ENCODE measurements at regions not wholly inside any gene's neighbourhood (a gene's known extent, or its start where the extent isn't known, plus 50 kb on each side); places are given as distances from the start of the nearest gene placed in this dataset.

GRCh38 chr4:10171055-10171454 is 54.5 kb upstream of the WDR1 start:
- TF ChIP-seq, protein P1, sequence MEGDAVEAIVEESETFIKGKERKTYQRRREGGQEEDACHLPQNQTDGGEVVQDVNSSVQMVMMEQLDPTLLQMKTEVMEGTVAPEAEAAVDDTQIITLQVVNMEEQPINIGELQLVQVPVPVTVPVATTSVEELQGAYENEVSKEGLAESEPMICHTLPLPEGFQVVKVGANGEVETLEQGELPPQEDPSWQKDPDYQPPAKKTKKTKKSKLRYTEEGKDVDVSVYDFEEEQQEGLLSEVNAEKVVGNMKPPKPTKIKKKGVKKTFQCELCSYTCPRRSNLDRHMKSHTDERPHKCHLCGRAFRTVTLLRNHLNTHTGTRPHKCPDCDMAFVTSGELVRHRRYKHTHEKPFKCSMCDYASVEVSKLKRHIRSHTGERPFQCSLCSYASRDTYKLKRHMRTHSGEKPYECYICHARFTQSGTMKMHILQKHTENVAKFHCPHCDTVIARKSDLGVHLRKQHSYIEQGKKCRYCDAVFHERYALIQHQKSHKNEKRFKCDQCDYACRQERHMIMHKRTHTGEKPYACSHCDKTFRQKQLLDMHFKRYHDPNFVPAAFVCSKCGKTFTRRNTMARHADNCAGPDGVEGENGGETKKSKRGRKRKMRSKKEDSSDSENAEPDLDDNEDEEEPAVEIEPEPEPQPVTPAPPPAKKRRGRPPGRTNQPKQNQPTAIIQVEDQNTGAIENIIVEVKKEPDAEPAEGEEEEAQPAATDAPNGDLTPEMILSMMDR (IDR thresholded peaks at IDR 0.05; ENCODE audit: low read depth, low read length, missing control alignments): no peak
- DNase-seq (ENCODE audit: low read depth): no peak
- H3K4me3 ChIP-seq (ENCODE audit: low read depth, low read length): no peak overlapping the region

GRCh38 chr4:10169839-10170387 is 53.3 kb upstream of the WDR1 start:
- no peak for DNase-seq (ENCODE audit: low read depth)
- H3K4me3 ChIP-seq (ENCODE audit: low read depth, low read length): no peak overlapping the region
- TF ChIP-seq, protein P1 (IDR thresholded peaks at IDR 0.05; ENCODE audit: low read depth, low read length, missing control alignments): no peak

GRCh38 chr4:10168151-10168550 is 51.6 kb upstream of the WDR1 start:
- DNase-seq (ENCODE audit: low read depth): no peak
- no peak overlapping the region for H3K4me3 ChIP-seq (ENCODE audit: low read depth, low read length)
- TF ChIP-seq, protein P1 (IDR thresholded peaks at IDR 0.05; ENCODE audit: low read depth, low read length, missing control alignments): no peak

GRCh38 chr4:10167201-10167600 is 50.6 kb upstream of the WDR1 start:
- TF ChIP-seq, protein P1 (IDR thresholded peaks at IDR 0.05; ENCODE audit: low read depth, low read length, missing control alignments): no peak
- no peak overlapping the region for H3K4me3 ChIP-seq (ENCODE audit: low read depth, low read length)
- DNase-seq (ENCODE audit: low read depth): no peak

Measured in GM12864 (cell line).